Adrenal gland (tissue), 5 donors: ENCODE measurements at regions not wholly inside any gene's neighbourhood (a gene's known extent, or its start where the extent isn't known, plus 50 kb on each side); places are given as distances from the start of the nearest gene placed in this dataset.

Source experiments
- CTCF ChIP-seq, 6 experiments: fragments of 450-650 bp in 4 of 6; fragments of 200-600 bp in 2 of 6; sonication (generic) in 1 of 6; IDR thresholded peaks; 1 replicate in 5 of 6; 2 replicates in 1 of 6; pipeline versions ENCODE4 v1.5.1 to v1.8.0; 2016 to 2021; ENCODE audit warnings: antibody characterized with exemption in 6 of 6, mild to moderate bottlenecking in 2 of 6, moderate library complexity in 1 of 6
- POLR2A ChIP-seq, 2 donors: fragments of 450-650 bp; IDR thresholded peaks; one replicate each; pipeline ENCODE4 v1.6.1; 2017; ENCODE audit warnings: antibody characterized with exemption in 2 of 2, mild to moderate bottlenecking in 2 of 2, moderate library complexity in 1 of 2
- donor health status: DM: no; HTN: no; CAD: no.

DNA sequence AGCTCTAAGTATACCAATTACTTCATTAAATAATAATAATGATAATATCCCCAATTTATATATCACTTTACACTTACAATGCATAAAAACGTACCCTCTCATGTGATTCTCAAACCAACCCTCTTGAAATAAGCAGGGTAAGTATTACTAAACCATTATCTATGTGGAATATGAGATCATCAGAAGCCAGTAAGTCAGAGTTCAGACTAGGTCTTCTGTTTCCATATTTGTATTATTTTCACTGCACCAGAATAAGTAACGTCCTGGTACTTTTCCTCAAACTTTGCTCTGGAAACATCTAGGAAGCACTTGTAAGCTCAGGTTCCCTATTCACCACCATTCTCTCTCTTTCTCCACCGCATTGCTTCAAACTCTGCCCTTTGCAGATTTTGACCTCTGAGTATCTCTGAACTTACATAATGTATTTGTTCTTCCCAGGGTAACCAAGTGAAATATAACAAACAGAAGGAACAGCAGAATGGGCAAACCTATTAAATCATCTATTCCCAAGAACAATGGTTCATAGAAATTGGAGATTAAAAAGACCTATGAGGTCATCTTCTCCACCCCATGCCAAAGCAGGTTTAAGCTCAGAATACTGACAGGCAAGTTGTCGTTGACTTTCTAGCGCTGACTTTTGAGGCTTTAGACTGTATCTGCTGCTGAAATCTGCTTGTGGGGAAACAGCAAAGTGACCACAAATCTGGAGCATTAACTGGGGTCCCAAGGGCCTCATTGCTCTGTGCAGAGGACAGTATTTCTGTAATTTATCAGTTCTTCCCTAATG, 161.3 kb upstream of the FAR2 start:
- TF ChIP-seq POLR2A (IDR thresholded peaks at IDR 0.05) (no peak), CTCF (IDR thresholded peaks at IDR 0.05) (no peak)
